Activated T-helper 17 cell treated with anti-CD3 and anti-CD28 coated beads, Interleukin-2, amount 50 U/mL, for 72 hours (primary cell): ENCODE measurements at regions not wholly inside any gene's neighbourhood (a gene's known extent, or its start where the extent isn't known, plus 50 kb on each side); places are given as distances from the start of the nearest gene placed in this dataset.

ENCODE experiments used
- ATAC-seq: fragments of 150-1000 bp; cut with Tn5 transposase; replicated peaks from 2 replicates; pipeline ENCODE4 v1.10.0; 2021; ENCODE audit warnings: mild to moderate bottlenecking, moderate library complexity
- H3K27ac Mint-ChIP-seq: one replicate; pipeline ENCODE4 v1.8.0; 2022; ENCODE audit warnings: mixed read lengths
- H3K27me3 Mint-ChIP-seq: one replicate; pipeline ENCODE4 v1.8.0; 2022; ENCODE audit warnings: mixed read lengths
- H3K36me3 Mint-ChIP-seq: one replicate; pipeline ENCODE4 v1.8.0; 2022; ENCODE audit warnings: low read depth, mild to moderate bottlenecking, mixed read lengths
- H3K4me1 Mint-ChIP-seq: one replicate; pipeline ENCODE4 v1.8.0; 2022; ENCODE audit warnings: mixed read lengths
- H3K4me3 Mint-ChIP-seq: one replicate; pipeline ENCODE4 v1.8.0; 2022; ENCODE audit warnings: mild to moderate bottlenecking, mixed read lengths
- H3K9me3 Mint-ChIP-seq: one replicate; pipeline ENCODE4 v1.8.0; 2022; ENCODE audit warnings: mixed read lengths

GRCh38 chr12:87120440-87120839 is 864.2 kb upstream of the MGAT4C start:
- no peak overlapping the region for H3K27ac Mint-ChIP-seq
- H3K9me3 Mint-ChIP-seq: peaks cover 9% of the 10 kb centered on the region
- no peak overlapping the region for H3K4me3 Mint-ChIP-seq
- no peaks in the 10 kb centered on the region for H3K4me1 Mint-ChIP-seq
- H3K36me3 Mint-ChIP-seq: no peaks in the 10 kb centered on the region
- H3K27me3 Mint-ChIP-seq: no peaks in the 10 kb centered on the region
- ATAC-seq: no peak

DNA sequence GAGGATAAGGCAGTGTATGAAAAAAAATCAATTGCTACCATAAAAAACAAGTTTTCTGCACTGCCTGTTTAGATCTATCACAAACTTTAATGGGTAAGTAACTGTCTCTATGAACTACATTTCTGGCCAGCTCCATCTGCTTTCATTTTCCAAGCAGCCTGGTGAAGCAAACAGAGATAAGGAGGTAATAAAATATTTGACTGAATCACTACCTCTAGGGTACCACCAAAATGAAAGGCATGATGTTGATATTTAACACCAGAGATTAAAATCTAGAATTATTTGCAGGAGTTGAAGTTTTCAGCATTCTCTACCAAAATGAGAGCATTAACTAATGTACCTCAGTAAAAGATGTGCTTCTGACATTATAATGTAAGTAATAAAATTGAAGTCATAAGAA is 863.5 kb upstream of the MGAT4C start:
- Mint-ChIP-seq H3K4me3 (no peak overlapping the region), H3K36me3 (no peaks in the 10 kb centered on the region), H3K9me3 (peaks cover 5% of the 10 kb centered on the region), H3K27ac (no peak overlapping the region), H3K4me1 (no peaks in the 10 kb centered on the region), H3K27me3 (no peaks in the 10 kb centered on the region)
- ATAC-seq: no peak

DNA sequence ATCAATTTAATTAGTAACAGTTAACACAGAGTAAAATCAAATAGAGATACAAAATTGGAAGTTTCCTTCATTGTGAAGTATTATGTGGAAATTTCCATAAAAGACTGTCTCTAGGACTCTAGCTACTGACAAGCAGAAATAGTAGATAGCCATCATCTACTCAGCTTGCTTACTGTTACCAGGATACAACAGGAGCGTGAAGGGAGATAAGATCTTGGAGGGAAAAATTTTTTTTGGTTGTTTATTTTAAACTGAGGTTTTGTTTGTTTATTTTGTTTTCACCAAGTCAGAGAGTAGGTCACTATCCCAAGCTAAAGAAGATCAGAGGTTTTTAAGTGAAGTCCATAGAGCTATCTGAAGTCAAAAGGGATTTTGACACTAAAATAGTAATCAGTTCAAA is 861.3 kb upstream of the MGAT4C start:
- Mint-ChIP-seq H3K36me3 (no peaks in the 10 kb centered on the region), H3K4me1 (no peaks in the 10 kb centered on the region), H3K4me3 (no peak overlapping the region), H3K9me3 (peaks cover 9% of the 10 kb centered on the region), H3K27ac (no peak overlapping the region), H3K27me3 (no peaks in the 10 kb centered on the region)
- no peak for ATAC-seq

GRCh38 chr12:87116780-87117179 is 860.6 kb upstream of the MGAT4C start:
- Mint-ChIP-seq H3K4me1 (no peaks in the 10 kb centered on the region), H3K27me3 (no peaks in the 10 kb centered on the region), H3K4me3 (no peak overlapping the region), H3K36me3 (no peaks in the 10 kb centered on the region), H3K9me3 (peaks cover 9% of the 10 kb centered on the region), H3K27ac (no peak overlapping the region)
- ATAC-seq: no peak

GRCh38 chr12:87112571-87113345 is 856.6 kb upstream of the MGAT4C start:
- H3K27ac Mint-ChIP-seq: no peak overlapping the region
- no peak for ATAC-seq
- no peaks in the 10 kb centered on the region for H3K4me1 Mint-ChIP-seq
- no peaks in the 10 kb centered on the region for H3K36me3 Mint-ChIP-seq
- peaks cover 4% of the 10 kb centered on the region for H3K9me3 Mint-ChIP-seq
- H3K4me3 Mint-ChIP-seq: no peak overlapping the region
- no peaks in the 10 kb centered on the region for H3K27me3 Mint-ChIP-seq

DNA sequence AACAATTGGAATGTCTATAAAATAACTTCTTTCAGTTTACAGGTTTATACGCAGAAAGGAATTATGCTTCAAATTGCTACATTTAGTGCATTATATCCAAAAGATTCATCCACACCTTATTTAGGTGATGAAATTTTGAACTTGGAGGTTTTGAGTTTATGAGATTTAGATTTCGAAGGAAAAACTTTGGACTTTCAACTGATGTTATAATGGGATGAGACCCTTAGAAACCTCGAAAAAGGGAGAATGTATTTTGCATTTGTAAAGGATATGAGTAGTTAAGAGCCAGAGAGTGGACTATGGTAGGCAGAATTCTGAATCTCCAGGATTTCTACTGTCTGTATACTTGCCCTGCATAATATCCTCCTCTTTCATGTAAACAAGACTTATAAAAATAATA is 851.6 kb upstream of the MGAT4C start:
- ATAC-seq: no peak
- no peaks in the 10 kb centered on the region for H3K4me1 Mint-ChIP-seq
- H3K4me3 Mint-ChIP-seq: no peak overlapping the region
- no peak overlapping the region for H3K27ac Mint-ChIP-seq
- H3K36me3 Mint-ChIP-seq: no peaks in the 10 kb centered on the region
- no peaks in the 10 kb centered on the region for H3K27me3 Mint-ChIP-seq
- H3K9me3 Mint-ChIP-seq: no peaks in the 10 kb centered on the region

DNA sequence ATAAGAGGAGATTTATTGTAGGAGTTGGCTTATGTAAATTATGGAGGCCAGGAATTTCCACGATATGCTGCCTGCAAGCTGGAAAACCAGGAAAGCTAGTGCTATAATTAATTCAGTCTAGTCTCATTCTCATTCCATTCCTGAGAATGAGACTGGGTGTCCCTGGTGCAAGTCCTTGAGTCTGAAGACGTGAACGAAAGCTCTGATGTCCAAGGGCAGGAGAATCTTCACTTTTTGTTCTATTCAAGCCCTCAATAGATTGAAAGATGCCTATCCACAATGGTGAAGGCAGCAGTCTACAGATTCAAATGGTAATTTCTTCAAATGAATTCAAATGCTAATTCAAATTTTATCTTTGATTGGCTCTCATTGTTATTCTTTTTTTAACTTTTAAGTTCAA is 851.1 kb upstream of the MGAT4C start:
- no peaks in the 10 kb centered on the region for H3K36me3 Mint-ChIP-seq
- no peak for ATAC-seq

GRCh38 chr12:87096082-87096585 is 839.9 kb upstream of the MGAT4C start:
- H3K9me3 Mint-ChIP-seq: peaks cover 3% of the 10 kb centered on the region
- H3K4me3 Mint-ChIP-seq: no peak overlapping the region

More for the DNA sequence above, 851.1 kb upstream of the MGAT4C start:
- no peaks in the 10 kb centered on the region for H3K27me3 Mint-ChIP-seq
- no peaks in the 10 kb centered on the region for H3K4me1 Mint-ChIP-seq
- H3K27ac Mint-ChIP-seq: no peak overlapping the region
- no peak overlapping the region for H3K4me3 Mint-ChIP-seq
- H3K9me3 Mint-ChIP-seq: no peaks in the 10 kb centered on the region

GRCh38 chr12:87094356-87094755 is 838.2 kb upstream of the MGAT4C start:
- Mint-ChIP-seq H3K4me1 (no peaks in the 10 kb centered on the region), H3K4me3 (no peak overlapping the region), H3K9me3 (peaks cover 3% of the 10 kb centered on the region), H3K36me3 (no peaks in the 10 kb centered on the region), H3K27ac (no peak overlapping the region), H3K27me3 (no peaks in the 10 kb centered on the region)
- ATAC-seq: no peak

More at GRCh38 chr12:87096082-87096585, 839.9 kb upstream of the MGAT4C start:
- Mint-ChIP-seq H3K36me3 (no peaks in the 10 kb centered on the region), H3K27ac (no peak overlapping the region), H3K4me1 (no peaks in the 10 kb centered on the region), H3K27me3 (no peaks in the 10 kb centered on the region)
- ATAC-seq: no peak

GRCh38 chr12:87092421-87092820 is 836.2 kb upstream of the MGAT4C start:
- Mint-ChIP-seq H3K4me1 (no peaks in the 10 kb centered on the region), H3K4me3 (no peak overlapping the region), H3K27me3 (no peaks in the 10 kb centered on the region), H3K9me3 (peaks cover 3% of the 10 kb centered on the region), H3K36me3 (no peaks in the 10 kb centered on the region), H3K27ac (no peak overlapping the region)
- ATAC-seq: no peak

DNA sequence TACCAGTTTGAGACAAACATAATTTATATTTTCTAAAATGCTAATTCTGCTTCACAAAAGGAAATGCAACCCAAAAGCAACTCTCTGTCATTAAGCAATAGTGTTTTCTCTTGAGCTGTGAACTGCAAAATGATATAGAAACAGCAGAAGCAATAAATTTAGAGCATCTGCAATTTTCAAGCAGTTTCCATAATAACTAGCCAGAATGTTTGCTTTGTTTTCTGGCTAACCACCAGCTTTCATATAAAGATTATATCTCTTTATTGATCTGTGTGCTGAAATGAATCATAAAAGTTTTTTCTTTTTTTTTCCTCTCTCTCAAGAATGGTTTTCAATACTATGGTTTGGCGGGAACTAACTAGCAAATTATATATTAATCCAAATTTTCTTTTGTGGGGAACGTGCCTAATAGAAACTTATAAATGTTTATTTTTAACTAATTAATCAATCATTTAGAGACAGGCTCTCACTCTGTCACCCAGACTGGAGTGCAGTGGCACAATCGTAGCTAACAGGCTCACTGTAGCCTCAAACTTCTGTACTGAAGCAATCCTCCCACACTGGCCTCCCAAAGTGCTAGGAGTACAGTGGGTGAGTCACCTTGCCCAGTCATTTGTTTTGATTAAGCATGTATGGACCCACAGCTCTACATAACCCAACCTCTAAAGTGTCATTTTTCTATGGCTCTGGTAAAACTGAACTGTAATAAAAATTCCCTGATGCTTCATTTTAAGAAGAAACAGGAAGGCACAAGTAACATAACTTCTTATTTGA is 830.1 kb upstream of the MGAT4C start:
- Mint-ChIP-seq H3K27me3 (no peaks in the 10 kb centered on the region), H3K4me1 (no peaks in the 10 kb centered on the region), H3K4me3 (no peak overlapping the region), H3K27ac (no peak overlapping the region), H3K36me3 (no peaks in the 10 kb centered on the region), H3K9me3 (peaks cover 7% of the 10 kb centered on the region)
- no peak for ATAC-seq

DNA sequence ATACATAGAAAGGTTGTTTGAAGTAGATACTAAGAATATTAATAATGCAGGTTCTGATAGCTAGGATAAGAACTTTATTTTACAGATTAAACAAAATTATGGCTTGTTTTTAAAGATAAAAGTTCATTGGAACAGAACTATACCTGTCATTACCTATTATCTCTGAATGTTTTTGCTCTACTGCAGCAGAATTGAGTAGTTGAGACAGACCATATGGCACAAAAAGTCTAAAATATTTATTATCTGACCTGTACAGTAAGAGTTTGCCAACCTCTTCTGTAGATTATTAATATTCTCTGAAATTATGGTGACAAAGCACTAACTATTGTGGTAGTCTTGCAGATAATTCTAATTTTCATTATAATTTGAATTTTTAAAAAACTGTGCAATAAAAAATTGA is 829.1 kb upstream of the MGAT4C start:
- no peak overlapping the region for H3K27ac Mint-ChIP-seq
- no peaks in the 10 kb centered on the region for H3K36me3 Mint-ChIP-seq
- no peak for ATAC-seq
- H3K9me3 Mint-ChIP-seq: peaks cover 7% of the 10 kb centered on the region
- no peak overlapping the region for H3K4me3 Mint-ChIP-seq
- H3K27me3 Mint-ChIP-seq: no peaks in the 10 kb centered on the region
- H3K4me1 Mint-ChIP-seq: no peaks in the 10 kb centered on the region

DNA sequence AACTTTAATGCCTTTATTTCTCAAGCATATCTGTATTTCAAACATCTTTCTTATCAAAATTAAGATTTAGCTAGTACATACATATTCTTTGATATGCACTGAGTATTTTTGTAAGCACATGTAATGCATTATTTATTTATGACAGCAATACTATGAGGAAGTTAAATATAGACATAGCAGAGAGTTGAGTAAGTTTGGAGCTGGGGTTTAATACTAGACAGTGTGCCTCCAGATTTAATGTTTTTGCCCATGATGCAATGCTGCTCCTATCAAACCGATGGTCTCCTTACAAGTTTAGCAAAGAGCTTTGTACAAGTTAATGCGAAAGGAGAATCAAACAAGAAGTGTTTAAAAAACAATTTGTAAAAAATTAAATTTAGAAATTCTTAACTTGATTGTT is 826.6 kb upstream of the MGAT4C start:
- Mint-ChIP-seq H3K4me1 (no peaks in the 10 kb centered on the region), H3K36me3 (no peaks in the 10 kb centered on the region), H3K9me3 (peaks cover 7% of the 10 kb centered on the region), H3K27ac (no peak overlapping the region), H3K27me3 (no peaks in the 10 kb centered on the region), H3K4me3 (no peak overlapping the region)
- ATAC-seq: no peak

GRCh38 chr12:87074781-87075180 is 818.6 kb upstream of the MGAT4C start:
- Mint-ChIP-seq H3K36me3 (no peaks in the 10 kb centered on the region), H3K4me1 (no peaks in the 10 kb centered on the region), H3K27ac (no peak overlapping the region), H3K9me3 (peaks cover 10% of the 10 kb centered on the region), H3K27me3 (no peaks in the 10 kb centered on the region), H3K4me3 (no peak overlapping the region)
- ATAC-seq: no peak

DNA sequence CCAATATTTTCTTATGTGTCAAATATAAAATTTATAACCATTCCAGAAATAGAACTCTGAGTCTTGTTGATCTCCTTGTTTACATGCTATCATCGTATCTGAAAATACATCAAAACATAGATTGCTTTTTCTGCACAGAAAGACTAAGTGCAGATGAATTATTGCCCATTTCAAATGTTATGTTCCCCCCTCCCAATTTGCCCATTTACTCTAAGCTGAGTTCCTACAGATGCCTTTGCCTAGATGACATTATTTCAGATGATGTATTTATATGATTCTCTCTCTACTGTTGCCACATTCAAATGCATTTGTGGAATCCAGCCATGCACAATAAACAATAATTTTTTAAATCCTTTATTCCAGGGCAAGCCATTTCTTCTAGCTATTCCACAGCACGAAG is 810.1 kb upstream of the MGAT4C start:
- no peak overlapping the region for H3K4me3 Mint-ChIP-seq
- peaks cover 12% of the 10 kb centered on the region for H3K9me3 Mint-ChIP-seq
- no peaks in the 10 kb centered on the region for H3K27me3 Mint-ChIP-seq
- no peak overlapping the region for H3K27ac Mint-ChIP-seq
- no peak for ATAC-seq
- no peaks in the 10 kb centered on the region for H3K36me3 Mint-ChIP-seq
- H3K4me1 Mint-ChIP-seq: no peaks in the 10 kb centered on the region
